Stomach smooth muscle (tissue), 2 donors: ENCODE measurements at regions not wholly inside any gene's neighbourhood (a gene's known extent, or its start where the extent isn't known, plus 50 kb on each side); places are given as distances from the start of the nearest gene placed in this dataset.

ENCODE experiments used
- H3K27ac ChIP-seq: one replicate; pipeline ENCODE4 v1.7.0; 2013; ENCODE audit warnings: mild to moderate bottlenecking, low read length, inconsistent platforms
- H3K27me3 ChIP-seq, 2 donors: one replicate each; pipeline ENCODE4 v1.7.0; 2013; ENCODE audit warnings: low read length in 2 of 2; ENCODE audit not compliant: insufficient read depth in 2 of 2, control insufficient read depth in 1 of 2
- H3K36me3 ChIP-seq, 2 donors: one replicate each; pipeline ENCODE4 v1.7.0; 2013; ENCODE audit warnings: low read length in 2 of 2; ENCODE audit not compliant: control insufficient read depth in 2 of 2, insufficient read depth in 2 of 2
- H3K4me1 ChIP-seq: one replicate; pipeline ENCODE4 v1.7.0; 2013; ENCODE audit warnings: low read length; ENCODE audit not compliant: control insufficient read depth, insufficient read depth
- H3K4me3 ChIP-seq, 2 donors: one replicate each; pipeline ENCODE4 v1.7.0; 2013; ENCODE audit warnings: low read length in 2 of 2
- H3K9ac ChIP-seq, 2 donors: one replicate each; pipeline ENCODE4 v1.7.0; 2013; ENCODE audit warnings: low read length in 2 of 2, mild to moderate bottlenecking in 1 of 2
- H3K9me3 ChIP-seq, 2 donors: one replicate each; pipeline ENCODE4 v1.7.0; 2013; ENCODE audit warnings: low read length in 2 of 2; ENCODE audit not compliant: control insufficient read depth in 2 of 2
- donor health status: healthy.
- donor health status: Pancreatic carcinoma.

DNA sequence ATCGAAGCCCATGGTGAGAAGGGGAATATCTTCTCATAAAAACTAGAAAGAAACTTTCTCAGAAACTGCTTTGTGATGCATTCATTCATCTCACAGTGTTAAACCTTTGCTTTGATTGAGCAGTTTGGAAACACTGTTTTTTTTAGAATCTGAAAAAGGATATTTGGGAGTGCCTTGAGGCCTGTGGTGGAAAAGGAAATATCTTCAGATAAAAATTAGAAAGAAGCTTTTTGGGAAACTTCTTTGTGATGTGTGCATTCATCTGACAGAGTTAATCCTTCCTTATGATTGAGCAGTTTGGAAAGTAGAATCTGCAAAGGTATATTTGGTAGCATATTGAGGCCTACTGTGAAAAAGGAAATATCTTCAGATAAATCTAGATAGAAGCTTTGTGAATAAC is 1594.9 kb downstream of the UQCRFS1 start:
- no peaks in the 10 kb centered on the region for H3K36me3 ChIP-seq
- H3K27me3 ChIP-seq: no peaks in the 10 kb centered on the region
- H3K9ac ChIP-seq: no peak overlapping the region
- H3K4me1 ChIP-seq: no peaks in the 10 kb centered on the region
- H3K4me3 ChIP-seq: no peak overlapping the region
- no peak overlapping the region for H3K27ac ChIP-seq
- H3K9me3 ChIP-seq: peaks cover under 1 to 6% of the 10 kb centered on the region in 2 donors

DNA sequence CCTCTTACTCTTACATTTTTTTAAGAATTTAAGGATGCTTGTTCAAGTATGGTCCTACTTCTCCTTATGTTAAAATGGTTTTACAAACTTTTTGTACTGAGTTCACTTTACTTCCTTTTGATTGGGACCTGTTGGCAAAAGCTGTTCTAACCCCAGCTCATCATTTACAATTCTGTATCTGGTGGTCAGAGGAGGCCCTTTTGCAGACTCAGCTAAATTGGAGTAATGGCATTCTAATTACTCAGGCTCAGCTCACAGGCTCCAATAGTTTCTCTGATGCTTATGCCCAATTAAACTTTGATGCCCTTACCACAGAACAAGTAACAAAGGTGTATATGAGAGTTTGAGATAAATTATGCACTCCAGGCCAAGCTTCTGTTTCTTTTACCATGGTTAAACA is 1632.0 kb downstream of the UQCRFS1 start:
- H3K4me1 ChIP-seq: no peaks in the 10 kb centered on the region
- H3K9ac ChIP-seq: no peak overlapping the region
- H3K27me3 ChIP-seq: no peaks in the 10 kb centered on the region
- no peaks in the 10 kb centered on the region for H3K36me3 ChIP-seq
- no peak overlapping the region for H3K4me3 ChIP-seq
- peaks cover under 1 to 5% of the 10 kb centered on the region in 2 donors for H3K9me3 ChIP-seq
- no peak overlapping the region for H3K27ac ChIP-seq
